Endothelial cell of umbilical vein (primary cell): ENCODE measurements at regions not wholly inside any gene's neighbourhood (a gene's known extent, or its start where the extent isn't known, plus 50 kb on each side); places are given as distances from the start of the nearest gene placed in this dataset.

Experiments used
- BruUV-seq: library from RNA; stranded (reverse); fragments of 400-500 nt; replicated peaks from 2 replicates; lab custom pipeline; 2021; lab: Mats Ljungman, UMichigan
- CTCF ChIA-PET: fragments of 300-600, 350-600 bp; sonication (Branson Sonifier 250); formaldehyde crosslinking; loops from one replicate; lab custom pipeline; 2021; ENCODE audit warnings: antibody characterized with exemption, inconsistent platforms; lab: Charles Lee
- POLR2A ChIA-PET: fragments of 300-600, 350-600 bp; sonication (Branson Sonifier 250); formaldehyde crosslinking; loops from one replicate; lab custom pipeline; 2021; ENCODE audit warnings: antibody characterized with exemption, inconsistent platforms; lab: Charles Lee
- DNase-seq: peaks from one replicate; pipeline ENCODE4 v3.0.0-alpha.2; 2011; ENCODE audit warnings: low read depth, low spot score
- FAIRE-seq: peaks from 2 replicates; lab custom pipeline; 2011; peaks lifted over from hg19 to GRCh38; lab: Jason Lieb, UNC
- H2AFZ ChIP-seq: 2 replicates; pipeline ENCODE4 v1.6.0; 2012; ENCODE audit warnings: low read depth, low read length, control low read depth, inconsistent platforms
- H3K27ac ChIP-seq: 2 replicates; pipeline ENCODE4 v1.5.1; 2011; ENCODE audit warnings: low read depth, mild to moderate bottlenecking, control low read depth, low read length, moderate library complexity; ENCODE audit not compliant: insufficient read depth
- H3K27me3 ChIP-seq, 2 experiments: 2 replicates each; pipeline versions ENCODE4 v1.6.0 to v1.6.1; 2011; ENCODE audit warnings: low read length in 2 of 2, mixed read lengths in 1 of 2; ENCODE audit not compliant: control insufficient read depth in 2 of 2, insufficient read depth in 2 of 2
- H3K36me3 ChIP-seq, 2 experiments: 2 replicates in 1 of 2; 3 replicates in 1 of 2; pipeline ENCODE4 v1.5.1; 2011; ENCODE audit warnings: low read length in 2 of 2, mild to moderate bottlenecking in 1 of 2, moderate library complexity in 1 of 2; ENCODE audit not compliant: control insufficient read depth in 2 of 2, insufficient read depth in 2 of 2; ENCODE audit errors: extremely low read depth in 1 of 2
- H3K4me1 ChIP-seq: 3 replicates; pipeline ENCODE4 v1.5.1; 2011; ENCODE audit warnings: mild to moderate bottlenecking, low read length; ENCODE audit not compliant: control insufficient read depth, insufficient read depth; ENCODE audit errors: extremely low read depth
- H3K4me2 ChIP-seq: 2 replicates; pipeline ENCODE4 v1.6.1; 2011; ENCODE audit warnings: low read length, control low read depth, mixed read lengths; ENCODE audit not compliant: insufficient read depth
- H3K4me3 ChIP-seq, 3 experiments: fragments of 200-600 bp in 1 of 3; sonication (generic), shearing (Covaris generic) in 1 of 3; replicated peaks in 1 of 3; 2 replicates each; pipeline ENCODE4 v1.5.1; 2011 to 2016; ENCODE audit warnings: control low read depth in 3 of 3, low read length in 3 of 3, mild to moderate bottlenecking in 2 of 3, inconsistent platforms in 1 of 3, low read depth in 1 of 3, moderate library complexity in 1 of 3; ENCODE audit not compliant: insufficient read depth in 1 of 3
- H3K79me2 ChIP-seq: 2 replicates; pipeline ENCODE4 v1.6.0; 2012; ENCODE audit warnings: low read length, inconsistent platforms; ENCODE audit not compliant: control insufficient read depth, insufficient read depth
- H3K9ac ChIP-seq: replicated peaks from 2 replicates; pipeline ENCODE3; 2011; ENCODE audit warnings: low read length, control low read depth; ENCODE audit not compliant: insufficient read depth; ENCODE audit errors: extremely low read depth
- H3K9me1 ChIP-seq: replicated peaks from 3 replicates; pipeline ENCODE4 v1.6.0; 2011; ENCODE audit warnings: mild to moderate bottlenecking, low read length; ENCODE audit not compliant: control insufficient read depth, insufficient read depth; ENCODE audit errors: extremely low read depth
- H3K9me3 ChIP-seq: replicated peaks from 2 replicates; pipeline ENCODE4 v1.5.1; 2012; ENCODE audit warnings: low read length, inconsistent platforms; ENCODE audit not compliant: control insufficient read depth, insufficient read depth
- H4K20me1 ChIP-seq: replicated peaks from 2 replicates; pipeline ENCODE3; 2011; ENCODE audit warnings: mild to moderate bottlenecking, low read length; ENCODE audit not compliant: control insufficient read depth, insufficient read depth; ENCODE audit errors: extremely low read depth
- CTCF ChIP-seq, 2 donors: IDR thresholded peaks; 1 replicate in 1 of 2; 2 replicates in 1 of 2; pipeline ENCODE4 v1.5.1; 2011; ENCODE audit warnings: low read length in 2 of 2, mild to moderate bottlenecking in 2 of 2, moderate library complexity in 2 of 2, control low read depth in 1 of 2, inconsistent platforms in 1 of 2, low read depth in 1 of 2; ENCODE audit not compliant: insufficient read depth in 1 of 2; ENCODE audit errors: extremely low read depth in 1 of 2
- EZH2 ChIP-seq: IDR thresholded peaks from 2 replicates; pipeline ENCODE4 v1.6.1; 2012; ENCODE audit warnings: borderline replicate concordance, low read depth, mild to moderate bottlenecking, moderate library complexity, low read length, inconsistent platforms; ENCODE audit not compliant: severe bottlenecking
- FOS ChIP-seq: IDR thresholded peaks from 2 replicates; pipeline ENCODE4 v1.6.1; 2011; ENCODE audit warnings: mild to moderate bottlenecking, low read length, moderate library complexity, borderline replicate concordance; ENCODE audit not compliant: insufficient read depth
- GATA2 ChIP-seq: IDR thresholded peaks from 2 replicates; pipeline ENCODE4 v1.7.0; 2011; ENCODE audit warnings: low read depth, mild to moderate bottlenecking, moderate library complexity, mixed read lengths, low read length; ENCODE audit not compliant: insufficient read length, insufficient read depth
- JUN ChIP-seq: IDR thresholded peaks from 2 replicates; pipeline ENCODE4 v1.6.1; 2011; ENCODE audit warnings: borderline replicate concordance, low read depth; ENCODE audit not compliant: insufficient read length, insufficient read depth
- MYC ChIP-seq: IDR thresholded peaks from one replicate; pipeline ENCODE4 v1.6.1; 2011; ENCODE audit warnings: mild to moderate bottlenecking, low read depth, low read length
- POLR2A ChIP-seq: IDR thresholded peaks from 2 replicates; pipeline ENCODE4 v1.6.1; 2012; ENCODE audit warnings: low read depth, mild to moderate bottlenecking, control low read depth, low read length
- POLR2AphosphoS5 ChIP-seq: IDR thresholded peaks from 2 replicates; pipeline ENCODE4 v1.6.1; 2012; ENCODE audit warnings: low read depth, mild to moderate bottlenecking, control low read depth, low read length, moderate library complexity; ENCODE audit not compliant: insufficient read depth
- dilution Hi-C: fragments of 300-500 bp; cut with MboI; formaldehyde crosslinking; loops from one replicate; pipeline ENCODE4 v1.15.0; 2019; ENCODE audit warnings: low sequenced_read_pairs; ENCODE audit not compliant: extremely low pct_ligation_motif_present
- intact Hi-C: fragments of 100-400 bp; cut with micrococcal nuclease; formaldehyde crosslinking; loops from one replicate; pipeline ENCODE4 v1.10.0; 2022
- TF ChIP-seq, protein P1 (sequence below): IDR thresholded peaks from 2 replicates; pipeline ENCODE4 v1.6.1; 2011; ENCODE audit not compliant: insufficient read depth, insufficient read length

GRCh38 chr5:20229303-20230005 lies 241.5 kb upstream of the CDH18 start:
- intact Hi-C loops: no loop called here
- BruUV-seq: no TSS peak

GRCh38 chr5:20224966-20225365 lies 237.0 kb upstream of the CDH18 start:
- dilution Hi-C loops: no loop called here
- H3K9me1 ChIP-seq: no peaks in the 10 kb centered on the region
- no peak overlapping the region for H3K27ac ChIP-seq
- TF ChIP-seq EZH2: no peak
- no peak for TF ChIP-seq JUN
- no peak for TF ChIP-seq FOS
- no peak for TF ChIP-seq MYC
- TF ChIP-seq, protein P1, sequence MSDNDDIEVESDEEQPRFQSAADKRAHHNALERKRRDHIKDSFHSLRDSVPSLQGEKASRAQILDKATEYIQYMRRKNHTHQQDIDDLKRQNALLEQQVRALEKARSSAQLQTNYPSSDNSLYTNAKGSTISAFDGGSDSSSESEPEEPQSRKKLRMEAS: no peak
- no peak for TF ChIP-seq GATA2
- no peak for TF ChIP-seq POLR2A
- no peak for TF ChIP-seq CTCF (IDR thresholded peaks at IDR 0.05; ENCODE audit: extremely low read depth in 1 of 2, insufficient read depth in 1 of 2, low read depth in 1 of 2, low read length in 2 of 2)
- no peak for TF ChIP-seq POLR2AphosphoS5
- no peak overlapping the region for H2AFZ ChIP-seq
- no peak overlapping the region for H3K9ac ChIP-seq
- no peak for FAIRE-seq
- no peaks in the 10 kb centered on the region for H3K36me3 ChIP-seq
- BruUV-seq: no TSS peak
- no peak for DNase-seq
- H3K9me3 ChIP-seq: peaks cover 2% of the 10 kb centered on the region
- POLR2A ChIA-PET: no interaction called here
- CTCF ChIA-PET: no interaction called here
- H3K27me3 ChIP-seq: no peaks in the 10 kb centered on the region
- intact Hi-C loops: no loop called here
- H3K79me2 ChIP-seq: no peaks in the 10 kb centered on the region
- no peak overlapping the region for H3K4me3 ChIP-seq
- no peaks in the 10 kb centered on the region for H4K20me1 ChIP-seq
- no peaks in the 10 kb centered on the region for H3K4me1 ChIP-seq
- H3K4me2 ChIP-seq: no peak overlapping the region

More at GRCh38 chr5:20229303-20230005, 241.5 kb upstream of the CDH18 start:
- Histone ChIP-seq H3K27ac (no peak overlapping the region), H3K79me2 (no peaks in the 10 kb centered on the region), H3K36me3 (no peaks in the 10 kb centered on the region), H3K4me2 (no peak overlapping the region), H3K9me1 (no peaks in the 10 kb centered on the region), H3K9me3 (no peaks in the 10 kb centered on the region), H3K27me3 (no peaks in the 10 kb centered on the region), H3K9ac (no peak overlapping the region), H3K4me3 (no peak overlapping the region), H4K20me1 (no peaks in the 10 kb centered on the region), H3K4me1 (no peaks in the 10 kb centered on the region), H2AFZ (no peak overlapping the region)
- CTCF ChIA-PET: interaction anchor here (1.8 kb wide), 1 partner anchor 14 kb away, joined by 5 read pairs; no protein-coding TSS in a partner anchor
- dilution Hi-C loops: no loop called here
- no peak for DNase-seq
- FAIRE-seq: no peak
- POLR2A ChIA-PET: no interaction called here
- no peak for TF ChIP-seq JUN
- TF ChIP-seq GATA2: no peak
